HG03196 (cell line): ENCODE measurements at regions not wholly inside any gene's neighbourhood (a gene's known extent, or its start where the extent isn't known, plus 50 kb on each side); places are given as distances from the start of the nearest gene placed in this dataset.
"Not testable (repeated sequence)": the region's sequence is repeated elsewhere in the genome, so short reads cannot be mapped to it uniquely, and the experiment has no call there.

Experiments used
- ATAC-seq: cut with Tn5 transposase; IDR thresholded peaks from one replicate; pipeline ENCODE4 v1.9.1; 2021; ENCODE audit not compliant: unreplicated experiment

- ATAC-seq: no peak
Measured at GRCh38 chr6:153572371-153572770, 441.3 kb upstream of the RGS17 start.

GRCh38 chr6:153568628-153569027 lies 437.5 kb upstream of the RGS17 start:
- no peak for ATAC-seq

GRCh38 chr6:153564803-153565202 lies 433.7 kb upstream of the RGS17 start:
- ATAC-seq: no peak

GRCh38 chr6:153563001-153563400 lies 431.9 kb upstream of the RGS17 start:
- no peak for ATAC-seq

GRCh38 chr6:153553627-153554026 lies 422.5 kb upstream of the RGS17 start:
- ATAC-seq: no peak

- no peak for ATAC-seq
Measured at GRCh38 chr6:153539602-153540001, 408.5 kb upstream of the RGS17 start.

GRCh38 chr6:153538491-153538890 lies 407.4 kb upstream of the RGS17 start:
- ATAC-seq: no peak

GRCh38 chr6:153537422-153537821 lies 406.3 kb upstream of the RGS17 start:
- no peak for ATAC-seq

- no peak for ATAC-seq
Measured at GRCh38 chr6:153526479-153526878, 395.4 kb upstream of the RGS17 start.

- no peak for ATAC-seq
Measured at GRCh38 chr6:153525998-153526397, 394.9 kb upstream of the RGS17 start.

GRCh38 chr6:153523390-153523789 lies 392.3 kb upstream of the RGS17 start:
- ATAC-seq: no peak

GRCh38 chr6:153511896-153512496 lies 380.9 kb upstream of the RGS17 start:
- ATAC-seq: peak; percentile 81

GRCh38 chr6:153503810-153504209 lies 372.7 kb upstream of the RGS17 start:
- no peak for ATAC-seq

- ATAC-seq: no peak
Measured at GRCh38 chr6:153493501-153493900, 362.4 kb upstream of the RGS17 start.

GRCh38 chr6:153489479-153489878 lies 358.4 kb upstream of the RGS17 start:
- ATAC-seq: no peak

- no peak for ATAC-seq
Measured at GRCh38 chr6:153488267-153488666, 357.2 kb upstream of the RGS17 start.

GRCh38 chr6:153485072-153485471 lies 354.0 kb upstream of the RGS17 start:
- ATAC-seq: no peak

- ATAC-seq: no peak
Measured at GRCh38 chr6:153484056-153484455, 353.0 kb upstream of the RGS17 start.

GRCh38 chr6:153476243-153476642 lies 345.2 kb upstream of the RGS17 start:
- ATAC-seq: no peak

GRCh38 chr6:153465050-153465449 lies 334.0 kb upstream of the RGS17 start:
- ATAC-seq: no peak

- no peak for ATAC-seq
Measured at GRCh38 chr6:153449279-153449678, 318.2 kb upstream of the RGS17 start.

- ATAC-seq: not testable (repeated sequence)
Measured at GRCh38 chr6:153442749-153443148, 311.7 kb upstream of the RGS17 start.

- no peak for ATAC-seq
Measured at GRCh38 chr6:153442096-153442495, 311.0 kb upstream of the RGS17 start.
